Epithelial cell of proximal tubule (primary cell): ENCODE measurements at regions not wholly inside any gene's neighbourhood (a gene's known extent, or its start where the extent isn't known, plus 50 kb on each side); places are given as distances from the start of the nearest gene placed in this dataset.

Experiments
- DNase-seq: peaks from one replicate; pipeline ENCODE4 v3.0.0-alpha.2; 2011; ENCODE audit warnings: low read depth
- H3K4me3 ChIP-seq: 2 replicates; pipeline ENCODE4 v1.5.1; 2011; ENCODE audit warnings: low read depth, mild to moderate bottlenecking, low read length
- CTCF ChIP-seq: conservative IDR thresholded peaks from 2 replicates; pipeline ENCODE4 v1.5.1; 2012; ENCODE audit warnings: low read depth, mild to moderate bottlenecking, low read length

- TF ChIP-seq CTCF = no peak
- no peak for DNase-seq
- H3K4me3 ChIP-seq = no peak overlapping the region
Measured at GRCh38 chr3:155029941-155030340, 50.2 kb upstream of the MME start.

DNA sequence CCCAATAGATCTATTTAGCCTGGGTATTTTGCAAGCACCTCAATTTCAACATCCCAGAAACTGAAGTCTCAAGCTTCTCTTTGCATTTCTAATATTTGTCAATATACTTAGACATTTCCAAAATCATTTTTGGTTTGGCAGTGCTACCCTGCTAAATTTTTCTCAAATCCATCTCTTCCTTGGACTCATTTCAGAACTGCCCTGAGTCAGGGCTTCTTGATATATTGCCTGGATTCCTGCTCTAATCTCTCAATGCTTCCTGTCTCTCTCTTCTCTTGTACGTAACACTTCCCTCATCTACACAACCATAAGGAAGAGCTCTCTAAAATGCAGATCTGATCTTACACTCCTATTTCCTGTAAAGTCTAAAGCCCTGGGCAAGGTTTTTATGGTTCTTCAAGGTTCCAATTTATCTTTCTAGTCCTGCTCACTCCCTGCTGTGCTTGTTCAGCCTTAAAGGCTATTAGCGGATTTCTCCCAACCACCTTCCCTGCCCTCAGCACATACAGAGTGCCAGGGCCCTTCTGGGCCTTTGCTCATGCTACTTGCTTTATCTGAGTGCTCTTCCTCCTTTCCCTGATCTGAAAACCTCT is 53.0 kb upstream of the MME start:
- H3K4me3 ChIP-seq = no peak overlapping the region
- no peak for DNase-seq
- no peak for TF ChIP-seq CTCF

GRCh38 chr3:155024006-155024638 is 56.0 kb upstream of the MME start:
- no peak overlapping the region for H3K4me3 ChIP-seq
- no peak for TF ChIP-seq CTCF
- DNase-seq = no peak

- no peak for TF ChIP-seq CTCF
- no peak overlapping the region for H3K4me3 ChIP-seq
- DNase-seq = no peak
Measured at GRCh38 chr3:155022896-155023295, 57.2 kb upstream of the MME start.

GRCh38 chr3:155019575-155019974 is 60.5 kb upstream of the MME start:
- DNase-seq = peak; percentile 18

GRCh38 chr3:155018621-155019330 is 61.3 kb upstream of the MME start:
- no peak overlapping the region for H3K4me3 ChIP-seq
- DNase-seq = peak; percentile 15
- no peak for TF ChIP-seq CTCF

More at GRCh38 chr3:155019575-155019974, 60.5 kb upstream of the MME start:
- TF ChIP-seq CTCF = no peak
- H3K4me3 ChIP-seq = no peak overlapping the region
